HG03103 (cell line): ENCODE measurements at regions not wholly inside any gene's neighbourhood (a gene's known extent, or its start where the extent isn't known, plus 50 kb on each side); places are given as distances from the start of the nearest gene placed in this dataset.

ENCODE experiments used
- ATAC-seq: cut with Tn5 transposase; IDR thresholded peaks from one replicate; pipeline ENCODE4 v1.9.1; 2021; ENCODE audit warnings: low read depth; ENCODE audit not compliant: unreplicated experiment

DNA sequence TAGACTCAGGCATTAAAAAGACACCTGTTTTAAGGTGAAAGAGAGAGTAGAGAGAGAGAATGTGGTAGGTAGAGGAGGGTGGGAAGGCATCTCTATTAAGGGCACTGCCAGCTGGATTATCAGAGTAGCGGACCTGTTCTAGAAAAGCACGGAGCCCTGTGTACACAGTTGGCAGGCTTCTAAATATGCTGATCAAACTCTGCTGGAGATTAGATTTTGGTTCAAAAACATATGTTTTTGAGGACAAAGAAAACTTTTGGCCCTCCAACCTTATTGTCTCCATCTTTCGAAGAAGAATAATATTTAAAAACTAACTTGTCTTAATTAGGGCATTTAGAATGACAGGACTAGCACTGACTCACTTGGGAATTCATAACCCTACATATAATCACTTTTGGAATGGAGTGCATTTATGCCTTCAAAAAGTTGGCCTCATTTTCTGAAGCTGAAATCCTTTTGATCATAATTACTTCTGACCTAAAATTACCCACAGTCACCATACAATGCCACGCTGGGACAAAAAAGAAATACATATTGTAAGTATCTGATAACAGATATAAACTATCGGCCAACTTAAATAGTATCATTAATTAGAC, 254.6 kb downstream of the MEIS1 start:
- ATAC-seq, result no peak

DNA sequence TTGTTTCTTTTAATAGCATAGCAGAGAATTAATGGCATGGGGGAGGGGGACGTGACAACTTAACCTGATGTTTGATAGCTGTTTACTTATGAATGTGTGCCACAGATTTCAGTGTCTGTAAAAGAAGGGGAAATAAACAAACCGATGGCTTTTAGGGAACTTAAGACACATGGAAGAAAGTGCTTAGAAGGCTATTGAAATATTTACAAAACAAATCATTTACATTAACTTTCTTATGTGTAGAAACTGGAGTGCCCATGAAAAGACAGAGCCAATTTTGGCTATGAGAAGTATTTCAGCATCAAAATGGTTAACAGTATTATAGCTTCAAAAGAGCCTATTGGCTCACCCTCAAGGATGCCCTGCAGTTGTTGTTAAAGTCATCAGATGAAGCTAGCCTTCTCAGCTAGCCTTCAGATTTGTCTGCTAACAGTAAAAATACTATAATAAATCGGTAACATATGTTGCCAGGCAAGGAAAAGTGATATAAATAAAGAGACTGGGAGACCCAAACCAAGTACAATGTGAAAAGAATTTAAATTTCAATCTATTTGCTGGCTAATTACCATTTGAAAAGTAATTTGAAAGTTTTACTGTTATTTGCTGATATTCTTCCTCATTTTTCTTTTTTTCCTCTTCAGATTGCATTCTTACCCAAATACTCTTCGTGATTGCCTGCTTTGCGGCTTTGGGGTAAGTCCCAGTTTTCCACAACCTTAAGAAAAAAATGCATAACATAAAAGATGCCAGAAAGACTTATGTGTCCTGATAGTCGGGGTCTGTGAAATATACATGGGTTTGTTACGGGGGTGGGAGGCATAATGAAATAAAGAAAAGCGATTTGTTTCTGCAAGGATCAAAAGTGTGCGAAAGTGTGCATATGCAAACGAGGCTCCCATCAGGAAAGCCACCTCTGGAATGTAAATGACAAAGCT, 256.4 kb downstream of the MEIS1 start:
- ATAC-seq, result no peak

GRCh38 chr2:66692521-66693054, 257.7 kb downstream of the MEIS1 start:
- ATAC-seq, result no peak

DNA sequence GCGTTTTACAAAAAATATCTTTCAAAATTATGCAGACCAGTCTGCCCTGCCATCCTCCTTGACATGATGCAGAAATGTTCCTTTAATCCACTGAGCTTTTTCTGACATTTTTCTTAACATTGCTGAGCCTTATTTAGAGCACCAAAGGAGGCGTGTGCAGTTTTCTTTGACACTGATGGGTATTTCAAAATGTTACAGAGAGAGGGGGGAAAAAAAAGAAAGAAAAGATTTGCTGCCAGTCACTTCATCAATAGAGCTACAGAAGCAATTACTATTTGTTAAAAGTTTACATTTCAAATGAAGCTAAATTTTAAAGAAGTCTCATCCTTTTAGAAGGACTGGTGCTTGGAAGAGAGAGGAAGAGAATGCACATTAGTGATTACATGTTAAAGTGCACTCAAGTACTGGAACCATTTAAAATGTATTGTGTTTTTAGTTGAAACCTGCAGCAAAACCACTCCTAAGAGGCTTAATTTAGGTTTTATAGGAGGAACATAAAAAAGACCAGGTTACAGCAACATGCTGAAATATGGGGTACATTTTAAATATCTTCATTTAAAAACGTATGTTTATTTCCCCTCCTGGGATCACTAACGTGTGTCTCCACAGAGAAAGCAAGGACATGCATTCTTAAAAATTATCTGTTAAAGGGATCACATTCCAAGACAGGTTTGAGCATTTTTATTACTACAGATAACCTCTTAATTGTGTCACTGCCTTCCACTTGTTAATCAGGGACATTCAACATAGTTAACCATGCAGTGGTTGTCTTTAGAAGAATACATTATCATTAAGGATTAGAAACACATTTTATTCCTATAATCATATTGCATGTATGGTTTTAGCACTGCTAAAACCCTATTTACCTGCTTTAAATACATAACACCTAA, 258.4 kb downstream of the MEIS1 start:
- ATAC-seq, result no peak

DNA sequence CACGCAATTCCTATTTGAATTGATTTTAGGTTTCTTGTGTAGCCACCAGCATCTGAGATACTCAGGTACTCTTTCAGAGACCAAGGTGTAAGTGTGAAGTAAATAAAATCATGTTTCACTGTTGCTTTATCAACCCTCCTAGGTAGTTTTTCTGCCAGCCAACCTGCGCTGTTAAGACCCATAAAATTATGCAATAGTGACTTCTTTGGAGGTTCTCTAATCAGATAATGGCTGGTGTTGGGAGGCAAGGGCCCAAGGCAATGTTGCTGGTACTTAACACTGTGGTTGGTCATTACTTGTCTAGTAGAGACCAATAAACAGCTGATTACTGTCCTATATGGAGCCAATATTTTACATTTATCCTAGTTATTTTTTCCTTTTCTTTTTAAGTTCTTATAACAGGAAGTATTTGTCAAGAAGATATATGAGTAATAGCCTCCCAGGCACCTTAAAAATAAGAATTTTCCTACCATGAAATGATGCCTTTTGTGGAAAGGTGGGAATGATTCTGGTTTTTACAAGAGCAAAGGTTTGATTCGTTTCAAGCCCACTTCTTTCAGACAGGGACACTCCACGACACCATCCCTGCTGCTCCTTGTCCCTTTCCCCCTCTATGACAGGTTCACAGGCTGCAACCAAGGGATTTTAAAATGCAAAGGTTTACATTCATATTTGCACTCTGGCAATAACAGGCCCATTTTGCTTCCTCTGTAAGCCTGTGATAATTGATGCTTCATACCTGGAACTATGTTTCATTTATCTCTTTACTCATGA, 259.3 kb downstream of the MEIS1 start:
- no peak for ATAC-seq

DNA sequence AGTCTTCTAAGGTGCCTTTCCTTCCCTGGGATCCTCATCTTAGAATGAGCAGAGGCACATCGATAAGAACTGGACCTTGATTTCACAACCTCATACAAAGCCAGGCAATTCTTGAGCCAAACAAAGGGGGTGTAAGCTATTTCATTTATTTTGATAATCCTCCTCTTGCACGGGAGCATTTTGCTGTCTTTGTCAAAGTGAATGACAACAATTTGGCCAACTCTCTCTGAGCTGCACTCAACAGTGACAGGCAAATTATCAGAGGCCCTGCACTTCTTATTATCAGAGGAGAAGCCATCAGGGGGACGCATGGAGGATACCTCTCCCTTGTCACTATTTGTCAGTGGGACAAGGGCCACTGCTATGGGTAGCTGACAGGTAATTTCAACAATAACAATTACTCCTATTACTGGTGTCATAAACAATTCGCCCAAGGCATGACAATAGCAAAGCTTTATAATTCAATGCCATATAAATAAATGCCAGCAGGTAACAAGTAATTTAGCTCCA, 260.4 kb downstream of the MEIS1 start:
- ATAC-seq, result no peak

GRCh38 chr2:66696374-66696773, 261.4 kb downstream of the MEIS1 start:
- ATAC-seq, result no peak

- ATAC-seq, result no peak
Measured at GRCh38 chr2:66696886-66697285, 262.0 kb downstream of the MEIS1 start.

DNA sequence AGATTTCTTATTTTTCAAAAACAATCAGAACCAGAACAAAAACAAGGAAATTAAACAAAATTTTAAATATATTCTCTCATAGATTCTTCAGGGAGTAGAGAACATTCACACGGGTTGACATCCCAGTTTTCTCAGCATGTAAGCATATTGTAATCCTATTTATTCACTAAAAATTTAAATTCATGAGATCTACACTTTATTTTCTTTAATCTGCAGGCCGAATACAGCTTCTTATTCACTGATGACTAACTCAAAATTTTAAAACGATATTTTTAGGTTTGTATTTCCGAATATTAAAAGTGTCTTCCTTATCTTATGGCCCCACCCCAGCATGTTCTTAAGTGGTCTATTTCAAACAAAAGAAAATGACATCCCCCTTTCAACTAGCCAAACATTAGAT, 262.4 kb downstream of the MEIS1 start:
- no peak for ATAC-seq

- no peak for ATAC-seq
Measured at GRCh38 chr2:66698091-66698490, 263.2 kb downstream of the MEIS1 start.

GRCh38 chr2:66698576-66699239, 263.8 kb downstream of the MEIS1 start:
- ATAC-seq, result no peak

DNA sequence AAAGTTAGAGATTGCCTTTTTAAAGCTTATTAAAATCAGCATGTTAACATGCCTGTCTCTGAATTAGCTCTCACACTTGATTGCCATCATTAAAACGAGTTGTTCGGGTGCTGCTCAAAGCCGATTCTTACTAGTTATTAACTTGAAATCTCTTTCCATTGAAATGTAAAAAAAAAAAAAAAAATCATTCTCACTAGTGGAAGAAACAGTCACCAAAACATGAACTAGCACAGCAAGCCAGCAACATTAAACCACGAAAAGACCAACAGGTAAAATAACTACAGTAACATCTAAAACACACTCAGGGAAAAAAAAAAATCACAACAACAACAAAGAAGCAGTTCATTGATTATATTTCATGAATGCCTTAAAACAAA, 264.5 kb downstream of the MEIS1 start:
- no peak for ATAC-seq

DNA sequence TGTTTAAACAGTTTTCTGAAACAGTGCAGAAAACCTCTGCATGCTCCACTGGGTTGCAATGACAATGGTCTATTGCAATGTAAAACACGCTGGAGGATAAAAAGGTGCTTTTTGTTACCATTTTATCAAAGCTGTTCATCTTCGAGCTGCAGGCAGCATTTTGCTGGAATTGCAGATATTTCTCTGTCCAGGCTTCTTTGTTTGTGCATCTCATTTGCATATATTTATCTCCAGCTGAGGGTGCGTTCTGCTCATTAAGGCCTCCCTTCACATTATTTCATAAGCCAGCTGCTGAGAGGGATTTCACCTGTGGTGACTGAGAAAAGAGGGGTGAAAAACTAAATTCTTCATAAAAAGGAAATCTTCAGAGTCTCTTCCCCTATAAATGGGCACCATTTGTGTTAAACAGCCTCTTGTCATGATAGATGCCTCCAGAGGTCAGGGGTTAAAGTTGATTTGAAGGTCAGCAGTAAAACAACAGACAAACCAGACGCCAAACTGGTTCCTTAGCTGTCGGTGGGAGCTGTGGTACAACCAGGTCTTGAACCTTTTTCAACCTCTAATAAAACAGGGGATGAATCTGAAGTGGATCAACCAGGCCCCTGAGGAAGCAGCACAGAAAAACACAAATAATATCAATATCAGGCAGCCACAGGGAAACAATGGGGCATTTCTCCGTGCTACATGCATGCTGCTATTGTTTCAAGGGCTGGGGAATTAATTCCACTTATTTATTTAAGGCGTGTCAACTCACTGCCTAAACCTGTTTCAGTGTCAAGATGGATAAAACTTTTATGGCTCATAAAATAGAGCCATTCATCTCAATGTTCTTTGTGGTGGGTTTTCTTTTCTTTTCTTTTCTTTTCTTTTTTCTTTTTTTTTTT, 265.1 kb downstream of the MEIS1 start:
- ATAC-seq, result no peak

GRCh38 chr2:66700677-66701066, 265.7 kb downstream of the MEIS1 start:
- no peak for ATAC-seq

GRCh38 chr2:66701251-66701650, 266.3 kb downstream of the MEIS1 start:
- ATAC-seq, result no peak

DNA sequence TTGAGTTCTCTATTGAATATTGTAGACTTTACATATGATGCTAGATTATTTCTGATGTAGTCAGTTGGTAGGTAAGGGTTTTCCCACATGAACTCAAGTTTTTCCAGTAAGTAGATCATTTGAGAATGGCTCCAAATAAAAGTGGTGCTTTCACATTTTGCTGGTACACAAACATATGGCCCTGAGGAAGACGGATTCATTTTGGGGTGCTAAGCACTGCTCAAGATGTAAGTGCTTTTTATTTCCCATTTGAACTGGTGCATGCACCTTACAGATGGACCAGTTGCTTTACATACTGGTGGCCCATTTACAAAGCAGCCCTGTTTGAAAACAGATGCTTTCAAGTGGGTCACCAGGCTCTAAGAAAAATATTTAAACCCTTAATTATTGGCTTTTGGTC, 266.7 kb downstream of the MEIS1 start:
- no peak for ATAC-seq

DNA sequence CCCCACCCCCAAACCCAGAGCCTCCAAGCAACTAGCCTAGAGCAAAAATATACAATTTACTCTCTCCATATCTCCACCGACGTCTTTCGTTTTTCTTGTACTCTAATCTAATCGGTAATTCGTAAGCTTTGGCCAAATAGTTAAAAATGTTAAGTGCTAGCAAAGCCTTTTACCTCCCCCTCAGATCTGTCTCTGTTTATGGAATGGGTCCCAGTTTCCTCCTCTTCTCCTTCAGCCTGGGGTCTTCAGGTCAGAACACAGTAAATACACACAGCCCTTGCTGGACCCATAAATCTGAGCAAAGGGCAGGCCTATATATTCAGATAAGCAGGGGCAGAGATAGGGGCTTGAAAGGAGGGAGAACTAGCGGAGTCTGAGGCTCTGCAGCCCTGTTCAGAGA, 267.4 kb downstream of the MEIS1 start:
- no peak for ATAC-seq

- no peak for ATAC-seq
Measured at GRCh38 chr2:66704786-66705185, 269.9 kb downstream of the MEIS1 start.
